ENCODE measurements at regions not wholly inside any gene's neighbourhood (a gene's known extent, or its start where the extent isn't known, plus 50 kb on each side); places are given as distances from the start of the nearest gene placed in this dataset.

DNA sequence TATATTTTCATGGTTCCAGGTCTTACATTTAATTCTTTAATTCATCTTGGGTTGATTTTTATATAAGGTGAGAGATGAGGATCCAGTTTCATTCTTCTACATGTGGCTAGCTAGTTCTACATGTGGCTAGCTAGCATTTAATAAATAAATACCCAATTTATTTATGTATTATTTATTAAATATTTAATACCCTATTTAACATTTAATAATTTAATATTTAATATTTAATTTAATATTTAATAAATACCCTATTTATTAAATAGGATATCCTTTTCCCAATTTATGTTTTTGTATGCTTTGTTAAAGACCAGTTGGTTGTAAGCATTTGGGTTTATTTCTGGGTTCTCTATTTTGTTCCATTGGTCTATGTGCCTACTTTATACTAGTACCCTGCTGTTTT lies 111.0 kb upstream of the PCLO start:
- TF ChIP-seq, protein P1, sequence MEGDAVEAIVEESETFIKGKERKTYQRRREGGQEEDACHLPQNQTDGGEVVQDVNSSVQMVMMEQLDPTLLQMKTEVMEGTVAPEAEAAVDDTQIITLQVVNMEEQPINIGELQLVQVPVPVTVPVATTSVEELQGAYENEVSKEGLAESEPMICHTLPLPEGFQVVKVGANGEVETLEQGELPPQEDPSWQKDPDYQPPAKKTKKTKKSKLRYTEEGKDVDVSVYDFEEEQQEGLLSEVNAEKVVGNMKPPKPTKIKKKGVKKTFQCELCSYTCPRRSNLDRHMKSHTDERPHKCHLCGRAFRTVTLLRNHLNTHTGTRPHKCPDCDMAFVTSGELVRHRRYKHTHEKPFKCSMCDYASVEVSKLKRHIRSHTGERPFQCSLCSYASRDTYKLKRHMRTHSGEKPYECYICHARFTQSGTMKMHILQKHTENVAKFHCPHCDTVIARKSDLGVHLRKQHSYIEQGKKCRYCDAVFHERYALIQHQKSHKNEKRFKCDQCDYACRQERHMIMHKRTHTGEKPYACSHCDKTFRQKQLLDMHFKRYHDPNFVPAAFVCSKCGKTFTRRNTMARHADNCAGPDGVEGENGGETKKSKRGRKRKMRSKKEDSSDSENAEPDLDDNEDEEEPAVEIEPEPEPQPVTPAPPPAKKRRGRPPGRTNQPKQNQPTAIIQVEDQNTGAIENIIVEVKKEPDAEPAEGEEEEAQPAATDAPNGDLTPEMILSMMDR (conservative IDR thresholded peaks at IDR 0.05), result no peak
- no peak for TF ChIP-seq EZH2 (IDR thresholded peaks at IDR 0.05; ENCODE audit: low read depth)
